ENCODE measurements at regions not wholly inside any gene's neighbourhood (a gene's known extent, or its start where the extent isn't known, plus 50 kb on each side); places are given as distances from the start of the nearest gene placed in this dataset.

DNA sequence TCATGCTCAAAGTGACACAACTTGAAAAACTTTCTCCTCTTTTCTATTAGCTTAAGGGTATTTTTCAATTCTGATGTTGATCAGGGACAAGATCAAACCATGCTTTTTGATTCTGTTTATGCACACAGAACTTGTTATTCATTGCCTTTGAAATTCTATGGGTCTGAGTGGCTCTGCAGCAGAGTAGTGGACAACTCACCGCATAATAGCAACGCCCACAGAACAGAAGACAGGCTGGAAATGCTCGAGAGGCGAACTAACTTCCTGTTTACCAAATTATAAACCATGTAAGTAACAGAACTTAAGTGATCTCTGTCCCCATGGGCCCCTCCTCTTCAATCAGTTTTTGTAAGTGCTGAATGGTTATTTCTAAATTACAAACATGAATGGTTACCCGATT, 131.2 kb downstream of the CBLN2 start:
- H3K36me3 Mint-ChIP-seq (ENCODE audit: low read depth) = no peaks in the 10 kb centered on the region
- H3K27me3 Mint-ChIP-seq (ENCODE audit: low read depth) = no peaks in the 10 kb centered on the region
- TF ChIP-seq, protein P1, sequence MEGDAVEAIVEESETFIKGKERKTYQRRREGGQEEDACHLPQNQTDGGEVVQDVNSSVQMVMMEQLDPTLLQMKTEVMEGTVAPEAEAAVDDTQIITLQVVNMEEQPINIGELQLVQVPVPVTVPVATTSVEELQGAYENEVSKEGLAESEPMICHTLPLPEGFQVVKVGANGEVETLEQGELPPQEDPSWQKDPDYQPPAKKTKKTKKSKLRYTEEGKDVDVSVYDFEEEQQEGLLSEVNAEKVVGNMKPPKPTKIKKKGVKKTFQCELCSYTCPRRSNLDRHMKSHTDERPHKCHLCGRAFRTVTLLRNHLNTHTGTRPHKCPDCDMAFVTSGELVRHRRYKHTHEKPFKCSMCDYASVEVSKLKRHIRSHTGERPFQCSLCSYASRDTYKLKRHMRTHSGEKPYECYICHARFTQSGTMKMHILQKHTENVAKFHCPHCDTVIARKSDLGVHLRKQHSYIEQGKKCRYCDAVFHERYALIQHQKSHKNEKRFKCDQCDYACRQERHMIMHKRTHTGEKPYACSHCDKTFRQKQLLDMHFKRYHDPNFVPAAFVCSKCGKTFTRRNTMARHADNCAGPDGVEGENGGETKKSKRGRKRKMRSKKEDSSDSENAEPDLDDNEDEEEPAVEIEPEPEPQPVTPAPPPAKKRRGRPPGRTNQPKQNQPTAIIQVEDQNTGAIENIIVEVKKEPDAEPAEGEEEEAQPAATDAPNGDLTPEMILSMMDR (IDR thresholded peaks at IDR 0.05; ENCODE audit: unreplicated experiment in 3 of 3) = no peak
- no peak overlapping the region for H3K27ac Mint-ChIP-seq
- H3K4me1 Mint-ChIP-seq = no peaks in the 10 kb centered on the region
- H3K4me3 Mint-ChIP-seq = no peak overlapping the region
- peaks cover 9% of the 10 kb centered on the region for H3K9me3 Mint-ChIP-seq

DNA sequence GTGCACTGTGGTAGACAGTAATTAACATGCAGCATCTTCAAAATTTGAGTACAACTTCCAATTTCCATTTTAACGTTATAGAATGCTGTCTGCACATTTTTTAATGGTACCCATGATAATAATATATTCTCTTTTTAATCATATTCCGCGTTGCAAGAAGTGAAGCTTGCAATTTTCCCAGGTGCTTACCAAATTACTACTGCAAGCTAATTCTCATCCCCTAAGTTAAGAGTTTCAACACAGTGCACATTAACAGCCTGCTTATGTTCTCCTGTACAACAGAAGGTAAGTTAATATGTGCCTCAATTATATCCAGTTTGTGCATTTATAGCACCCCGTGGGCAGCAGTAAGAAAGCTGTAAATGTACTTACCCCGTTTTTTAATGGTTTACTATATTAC, 132.9 kb downstream of the CBLN2 start:
- peaks cover 13% of the 10 kb centered on the region for H3K9me3 Mint-ChIP-seq
- no peak overlapping the region for H3K4me3 Mint-ChIP-seq
- H3K4me1 Mint-ChIP-seq = no peaks in the 10 kb centered on the region
- H3K27me3 Mint-ChIP-seq (ENCODE audit: low read depth) = no peaks in the 10 kb centered on the region
- no peak overlapping the region for H3K27ac Mint-ChIP-seq
- TF ChIP-seq, protein P1 (IDR thresholded peaks at IDR 0.05; ENCODE audit: unreplicated experiment in 3 of 3) = no peak
- H3K36me3 Mint-ChIP-seq (ENCODE audit: low read depth) = no peaks in the 10 kb centered on the region

DNA sequence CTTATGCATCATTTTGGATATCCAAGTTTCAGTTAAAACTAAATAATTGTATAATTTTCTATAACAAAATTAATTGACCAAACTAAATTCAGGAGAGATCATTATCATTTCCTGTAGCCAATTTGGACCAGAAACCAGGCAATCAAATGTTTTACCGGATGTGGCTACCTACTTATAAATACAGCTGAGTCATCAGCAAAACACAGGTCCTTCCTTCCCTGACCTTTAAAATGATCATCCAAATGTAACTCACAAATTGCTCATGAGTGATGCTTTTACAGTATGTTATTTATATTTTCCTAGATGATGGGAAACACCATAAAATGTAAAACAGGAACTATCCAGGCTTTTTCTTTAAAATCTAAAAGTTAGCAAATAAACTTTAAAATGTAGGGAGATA, 133.7 kb downstream of the CBLN2 start:
- TF ChIP-seq, protein P1 (IDR thresholded peaks at IDR 0.05; ENCODE audit: unreplicated experiment in 3 of 3) = no peak
- peaks cover 13% of the 10 kb centered on the region for H3K9me3 Mint-ChIP-seq
- no peaks in the 10 kb centered on the region for H3K27me3 Mint-ChIP-seq (ENCODE audit: low read depth)
- H3K4me3 Mint-ChIP-seq = no peak overlapping the region
- no peaks in the 10 kb centered on the region for H3K36me3 Mint-ChIP-seq (ENCODE audit: low read depth)
- H3K27ac Mint-ChIP-seq = no peak overlapping the region
- H3K4me1 Mint-ChIP-seq = no peaks in the 10 kb centered on the region

DNA sequence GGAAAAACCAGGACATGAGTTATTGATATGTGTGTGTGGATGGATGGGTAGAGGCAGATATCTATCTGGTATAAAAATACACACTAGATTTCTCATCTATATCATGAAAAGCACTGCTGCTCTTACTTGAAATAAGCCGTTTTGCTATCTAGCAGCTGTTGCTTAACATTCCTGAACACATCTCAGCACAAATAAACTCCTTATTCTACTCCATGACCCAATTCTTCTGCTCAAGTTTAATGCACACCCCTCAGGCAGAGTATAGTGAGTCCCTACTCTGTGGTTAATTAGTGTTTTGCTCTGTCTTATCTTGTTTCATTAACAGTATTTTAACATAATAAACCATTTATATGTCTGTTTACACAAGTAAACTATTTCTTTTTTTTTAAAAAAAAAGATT, 134.2 kb downstream of the CBLN2 start:
- no peak overlapping the region for H3K27ac Mint-ChIP-seq
- H3K9me3 Mint-ChIP-seq = peaks cover 13% of the 10 kb centered on the region
- no peak overlapping the region for H3K4me3 Mint-ChIP-seq
- no peaks in the 10 kb centered on the region for H3K36me3 Mint-ChIP-seq (ENCODE audit: low read depth)
- TF ChIP-seq, protein P1 (IDR thresholded peaks at IDR 0.05; ENCODE audit: unreplicated experiment in 3 of 3) = no peak
- no peaks in the 10 kb centered on the region for H3K4me1 Mint-ChIP-seq
- H3K27me3 Mint-ChIP-seq (ENCODE audit: low read depth) = no peaks in the 10 kb centered on the region

DNA sequence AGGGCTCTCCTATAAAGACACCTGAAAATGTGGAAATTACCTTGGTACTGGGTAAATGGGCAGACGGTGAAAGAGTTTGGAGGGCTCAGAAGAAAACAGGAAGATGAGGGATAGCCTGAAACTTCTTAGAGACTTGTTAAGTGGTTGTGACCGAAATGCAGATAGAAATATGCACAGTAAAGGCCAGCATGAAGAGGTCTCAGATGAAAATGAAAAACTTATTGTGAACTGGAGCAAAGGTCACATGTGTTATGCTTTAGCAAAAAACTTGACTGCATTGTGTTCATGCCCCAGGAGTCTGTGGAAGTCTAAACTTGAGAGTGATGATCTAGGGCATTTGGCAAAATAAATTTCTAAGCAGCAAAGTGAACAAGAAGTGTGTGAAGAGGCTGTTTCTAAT, 137.1 kb downstream of the CBLN2 start:
- Mint-ChIP-seq H3K9me3 (peaks cover 23% of the 10 kb centered on the region), H3K36me3 (ENCODE audit: low read depth) (no peaks in the 10 kb centered on the region), H3K27me3 (ENCODE audit: low read depth) (no peaks in the 10 kb centered on the region), H3K4me1 (no peaks in the 10 kb centered on the region), H3K4me3 (no peak overlapping the region), H3K27ac (no peak overlapping the region)
- TF ChIP-seq, protein P1 (IDR thresholded peaks at IDR 0.05; ENCODE audit: unreplicated experiment in 3 of 3) = no peak

DNA sequence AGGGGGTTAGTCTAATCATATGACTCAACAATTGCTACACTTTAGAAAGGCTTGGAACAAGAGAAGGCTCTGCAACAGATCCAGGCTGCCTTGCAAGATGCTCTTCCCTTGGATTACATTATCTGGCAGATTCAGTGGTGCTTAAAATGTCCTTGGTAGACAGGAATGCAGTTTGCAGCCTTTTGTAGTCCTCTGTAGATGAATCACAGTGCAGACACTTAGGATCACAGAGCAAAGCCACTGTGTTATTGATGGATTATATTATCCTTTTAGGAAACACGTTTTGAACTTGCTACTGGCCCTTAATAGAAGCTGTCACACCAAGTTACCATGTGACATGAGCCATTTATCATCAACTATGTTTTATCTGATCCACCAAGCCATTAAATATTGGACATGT, 152.2 kb downstream of the CBLN2 start:
- TF ChIP-seq, protein P1 (IDR thresholded peaks at IDR 0.05; ENCODE audit: unreplicated experiment in 3 of 3) = no peak
- H3K36me3 Mint-ChIP-seq (ENCODE audit: low read depth) = no peaks in the 10 kb centered on the region
- H3K27me3 Mint-ChIP-seq (ENCODE audit: low read depth) = no peaks in the 10 kb centered on the region
- no peaks in the 10 kb centered on the region for H3K9me3 Mint-ChIP-seq
- no peaks in the 10 kb centered on the region for H3K4me1 Mint-ChIP-seq
- no peak overlapping the region for H3K4me3 Mint-ChIP-seq
- H3K27ac Mint-ChIP-seq = no peak overlapping the region
